Bone marrow (tissue), 2 donors: ENCODE measurements at regions not wholly inside any gene's neighbourhood (a gene's known extent, or its start where the extent isn't known, plus 50 kb on each side); places are given as distances from the start of the nearest gene placed in this dataset.

Experiments used
- DNase-seq, 2 donors: peaks; one replicate each; lab custom pipeline; 2025; lab: John Stamatoyannopoulos, UW

DNA sequence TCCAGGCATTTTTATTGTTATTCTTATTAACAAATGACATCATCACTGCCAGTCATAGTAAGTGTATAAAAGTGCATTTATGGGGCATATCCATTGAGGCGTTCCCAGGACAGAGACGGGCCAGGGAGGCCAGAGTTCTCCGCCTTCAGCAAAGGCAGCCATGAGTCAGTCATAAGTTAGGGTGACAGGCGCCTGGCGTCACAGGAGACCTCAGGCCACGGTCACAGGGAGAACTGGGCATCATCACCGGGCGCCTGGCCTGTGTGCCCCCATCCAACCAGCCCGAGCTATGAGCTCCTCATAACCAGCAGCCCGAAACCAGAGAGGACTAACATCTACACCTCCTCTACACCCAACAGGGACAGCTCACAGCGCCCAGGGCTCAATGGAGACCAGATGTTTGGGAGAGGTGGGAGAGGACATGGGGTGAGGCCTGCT is 259.2 kb downstream of the DLL1 start:
- no peak for DNase-seq

DNA sequence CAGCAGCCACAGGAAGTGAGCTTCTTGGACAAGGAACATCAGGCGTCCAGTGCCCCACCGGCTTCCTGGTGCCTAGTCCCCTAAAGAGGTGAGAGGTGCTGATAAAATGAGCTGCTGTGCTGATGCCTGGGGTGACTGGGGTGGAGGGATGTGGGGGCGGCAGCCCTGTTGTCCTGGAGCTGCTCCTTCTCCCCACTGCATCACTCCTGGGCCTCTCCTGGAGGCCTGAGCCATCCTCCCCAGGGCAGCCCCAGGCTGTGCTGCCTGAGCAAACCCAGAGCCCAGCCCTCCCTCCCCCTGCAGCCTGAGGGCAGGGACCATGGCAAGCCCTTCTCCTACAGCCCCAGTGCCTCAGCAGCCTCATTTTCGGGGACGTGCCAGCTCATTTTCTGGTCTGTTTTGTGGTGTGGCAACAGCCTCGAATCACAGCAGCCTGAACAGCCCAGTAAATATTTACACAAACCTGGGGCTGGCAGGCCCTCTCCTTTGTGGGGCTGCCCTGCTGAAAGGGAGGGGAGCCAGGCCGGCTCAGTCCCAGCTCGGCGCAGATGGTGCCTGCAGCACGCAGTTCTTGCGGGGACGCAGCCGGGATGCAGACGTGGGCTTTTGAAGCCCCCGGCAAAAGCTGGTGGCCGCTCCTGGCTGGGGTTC is 259.9 kb downstream of the DLL1 start:
- no peak for DNase-seq

DNA sequence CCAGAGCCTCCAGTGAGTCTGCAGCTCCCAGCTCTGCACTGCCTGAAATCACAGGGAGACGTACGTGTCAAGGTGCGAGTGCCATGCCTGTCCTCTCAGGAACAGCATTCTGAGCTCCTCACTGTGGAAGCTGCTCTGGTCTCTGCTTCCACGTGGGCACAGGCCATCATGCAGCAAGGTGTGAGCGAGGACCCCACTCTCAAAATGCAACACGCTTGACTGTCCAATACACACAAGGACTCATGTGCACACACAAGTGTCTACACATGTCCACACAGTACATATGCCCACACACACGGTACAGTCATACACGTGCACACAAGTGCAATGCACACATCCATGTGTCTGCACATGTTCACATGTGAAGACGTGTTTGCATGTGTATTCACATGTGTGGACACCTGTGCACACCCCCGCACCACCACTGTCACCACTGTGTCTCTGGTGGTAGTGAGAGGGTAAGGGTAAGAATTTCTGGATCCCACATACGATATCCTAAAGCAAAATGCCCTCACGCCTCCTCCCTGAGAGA is 260.5 kb downstream of the DLL1 start:
- DNase-seq: no peak

- DNase-seq: no peak
Observed at GRCh38 chr6:170029416-170030283, 261.2 kb downstream of the DLL1 start.

GRCh38 chr6:170028629-170029345 is 262.1 kb downstream of the DLL1 start:
- no peak for DNase-seq

- no peak for DNase-seq
Observed at GRCh38 chr6:170027647-170028043, 263.2 kb downstream of the DLL1 start.

DNA sequence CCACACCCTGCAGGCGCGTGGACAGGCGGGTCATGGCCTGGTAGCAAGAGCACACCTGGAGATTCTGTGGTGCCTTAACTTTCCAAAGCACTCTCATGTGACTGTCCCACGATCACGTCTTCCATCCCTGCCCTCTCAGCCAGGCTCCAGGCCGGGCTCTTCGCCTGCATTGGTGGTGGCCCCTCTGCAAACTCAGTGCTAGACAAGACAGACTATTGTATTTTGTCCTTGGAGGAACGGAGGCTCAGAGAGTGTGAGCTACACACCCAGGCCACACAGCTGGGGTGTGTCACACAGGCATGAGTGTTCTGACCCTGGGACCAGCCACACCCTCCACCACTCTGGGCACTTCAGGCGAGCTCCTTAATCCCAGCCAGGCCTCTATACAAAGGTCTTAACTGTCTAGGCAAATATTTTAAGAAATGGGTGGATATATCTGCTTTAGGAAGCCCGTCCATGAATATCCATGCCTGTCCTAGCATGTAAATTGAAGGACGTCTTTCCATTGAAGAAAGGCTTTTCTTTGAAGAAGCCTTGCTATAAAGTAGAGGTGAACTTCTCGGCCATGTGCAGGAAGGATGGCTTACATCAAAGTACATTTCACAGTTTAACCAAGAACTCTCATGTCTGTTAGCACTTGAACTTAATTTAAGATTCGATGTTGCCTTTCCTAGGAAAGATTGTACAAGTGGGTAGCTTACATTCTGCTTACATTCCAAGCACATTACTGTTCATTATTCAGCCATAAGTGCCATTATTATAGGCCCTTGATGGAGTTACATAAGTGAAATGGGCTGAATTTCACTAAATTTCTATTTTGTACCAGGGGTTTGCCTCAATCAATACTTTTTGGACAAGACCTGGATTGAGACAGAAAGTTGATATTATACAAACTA is 263.9 kb downstream of the DLL1 start:
- DNase-seq: no peak

- DNase-seq: no peak
Observed at GRCh38 chr6:170025935-170026750, 264.7 kb downstream of the DLL1 start.

- DNase-seq: no peak
Observed at GRCh38 chr6:170025341-170025911, 265.5 kb downstream of the DLL1 start.

GRCh38 chr6:170024940-170025339 is 265.9 kb downstream of the DLL1 start:
- DNase-seq: no peak

DNA sequence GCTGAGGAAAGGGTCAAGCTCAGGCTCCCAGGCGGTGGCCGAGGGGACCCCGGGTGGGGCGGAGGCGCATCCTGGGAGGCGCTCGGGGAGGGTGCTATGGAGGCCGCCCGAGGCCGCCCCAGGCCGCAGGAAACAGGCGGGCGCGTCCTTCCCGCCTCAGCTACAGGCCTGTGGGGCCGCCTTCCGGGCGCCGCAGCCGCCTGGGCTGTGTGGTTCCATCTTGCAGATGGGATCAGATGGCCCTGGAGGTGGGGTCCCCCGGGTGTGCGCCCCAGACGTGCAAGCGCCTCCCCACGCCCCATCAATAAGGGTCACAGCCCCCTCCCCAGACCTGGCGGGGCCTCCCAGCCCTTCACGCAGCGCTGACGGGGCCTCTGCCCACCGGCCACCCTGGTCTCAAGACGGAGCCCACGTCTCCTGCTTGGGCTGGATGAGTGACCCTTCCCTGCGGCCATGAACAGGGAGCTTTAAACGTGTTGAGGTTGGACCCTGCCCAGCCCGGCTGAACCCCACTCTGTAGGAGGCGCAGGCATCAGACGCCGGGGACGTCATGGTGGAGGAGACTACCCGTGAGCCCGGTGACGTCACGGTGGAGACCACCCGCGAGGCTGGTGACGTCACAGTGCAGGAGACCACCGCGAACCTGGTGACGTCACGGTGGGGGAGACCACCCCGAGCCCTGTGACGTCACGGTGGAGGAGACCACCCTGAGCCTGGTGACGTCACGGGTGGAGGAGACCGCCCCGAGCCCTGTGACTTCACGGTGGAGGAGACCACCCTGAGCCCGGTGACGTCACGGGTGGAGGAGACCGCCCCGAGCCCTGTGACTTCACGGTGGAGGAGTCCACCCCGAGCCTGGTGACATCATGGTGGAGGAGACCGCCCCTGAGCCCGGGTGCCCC is 267.0 kb downstream of the DLL1 start:
- no peak for DNase-seq

DNA sequence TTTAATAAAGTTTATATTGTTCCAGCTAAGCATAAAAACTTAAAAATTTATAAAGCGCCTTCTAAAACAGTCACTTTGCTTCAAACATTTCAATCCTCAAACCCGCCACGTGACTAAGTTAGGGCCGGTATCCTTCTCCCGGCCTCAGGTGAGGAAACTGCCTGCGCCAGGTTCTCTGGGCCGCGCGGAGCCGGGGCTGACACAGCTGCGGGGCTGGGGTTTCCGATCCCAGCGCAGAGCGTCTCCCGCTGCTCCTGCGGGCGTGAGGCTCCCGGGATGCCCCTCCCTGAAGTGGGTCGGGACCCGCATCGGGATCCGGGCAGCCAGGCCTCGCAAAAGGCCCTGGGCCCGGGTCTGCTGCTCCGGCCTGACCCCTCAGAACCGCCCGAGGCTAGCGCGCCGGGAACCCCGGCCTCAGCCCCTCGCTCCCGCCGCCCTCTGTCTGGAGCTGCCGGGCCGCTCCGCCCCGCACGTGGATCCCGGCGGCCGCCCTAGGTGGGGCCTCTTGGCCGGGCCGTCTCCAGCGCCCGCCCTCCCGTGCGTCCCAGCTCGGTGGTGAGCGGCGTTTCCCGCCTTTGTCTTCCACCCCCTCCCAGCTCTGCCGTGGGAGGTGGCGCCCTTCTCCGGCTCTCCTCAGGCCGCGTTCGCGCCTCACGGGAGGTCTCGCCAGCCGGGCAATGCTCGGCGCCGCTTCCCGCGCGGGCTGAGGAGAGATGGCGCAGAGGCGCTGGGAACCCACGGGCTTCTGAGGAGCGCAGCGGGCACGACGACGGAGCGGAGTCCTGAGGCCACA is 267.9 kb downstream of the DLL1 start:
- no peak for DNase-seq

DNA sequence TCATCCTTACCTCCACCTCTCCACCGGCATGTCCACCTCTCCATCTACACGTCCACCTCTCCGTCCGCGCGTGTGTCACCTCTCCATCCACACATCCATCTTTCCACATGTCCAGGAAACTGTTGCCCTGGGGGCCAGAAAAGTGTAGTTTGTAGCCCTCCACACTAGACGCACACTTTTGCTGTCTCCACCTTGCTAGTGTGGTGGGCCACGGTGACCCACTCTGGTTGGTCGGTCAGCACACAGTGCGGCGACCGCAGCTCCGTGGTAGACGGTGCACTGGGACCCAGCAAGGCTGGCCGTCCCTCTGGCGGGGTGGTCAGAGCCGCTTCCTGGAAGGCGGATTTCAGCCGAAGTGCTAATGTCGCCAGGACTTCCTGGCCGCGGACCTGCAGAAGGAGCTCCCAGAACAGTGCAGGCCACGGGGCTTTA is 268.6 kb downstream of the DLL1 start:
- DNase-seq: no peak

DNA sequence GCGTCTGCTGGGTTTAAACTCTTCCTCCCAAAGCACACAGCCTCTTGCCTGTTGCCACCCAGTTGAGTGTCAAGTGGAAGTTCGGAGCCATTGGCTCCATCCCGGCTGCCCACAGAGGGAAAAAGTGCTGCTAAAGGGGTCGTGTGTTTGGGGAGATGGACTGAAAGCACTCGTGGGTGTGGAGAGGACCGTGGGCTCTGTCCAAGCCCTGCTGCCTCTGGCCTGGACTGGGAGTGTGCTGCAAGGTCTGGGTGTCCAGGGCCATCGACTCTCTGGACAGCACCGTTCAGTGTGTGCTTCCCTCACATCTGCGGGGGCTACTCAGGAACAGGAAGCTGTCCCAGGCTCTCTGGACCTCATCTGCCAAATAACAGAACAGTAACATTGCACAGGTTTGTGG is 269.3 kb downstream of the DLL1 start:
- no peak for DNase-seq

DNA sequence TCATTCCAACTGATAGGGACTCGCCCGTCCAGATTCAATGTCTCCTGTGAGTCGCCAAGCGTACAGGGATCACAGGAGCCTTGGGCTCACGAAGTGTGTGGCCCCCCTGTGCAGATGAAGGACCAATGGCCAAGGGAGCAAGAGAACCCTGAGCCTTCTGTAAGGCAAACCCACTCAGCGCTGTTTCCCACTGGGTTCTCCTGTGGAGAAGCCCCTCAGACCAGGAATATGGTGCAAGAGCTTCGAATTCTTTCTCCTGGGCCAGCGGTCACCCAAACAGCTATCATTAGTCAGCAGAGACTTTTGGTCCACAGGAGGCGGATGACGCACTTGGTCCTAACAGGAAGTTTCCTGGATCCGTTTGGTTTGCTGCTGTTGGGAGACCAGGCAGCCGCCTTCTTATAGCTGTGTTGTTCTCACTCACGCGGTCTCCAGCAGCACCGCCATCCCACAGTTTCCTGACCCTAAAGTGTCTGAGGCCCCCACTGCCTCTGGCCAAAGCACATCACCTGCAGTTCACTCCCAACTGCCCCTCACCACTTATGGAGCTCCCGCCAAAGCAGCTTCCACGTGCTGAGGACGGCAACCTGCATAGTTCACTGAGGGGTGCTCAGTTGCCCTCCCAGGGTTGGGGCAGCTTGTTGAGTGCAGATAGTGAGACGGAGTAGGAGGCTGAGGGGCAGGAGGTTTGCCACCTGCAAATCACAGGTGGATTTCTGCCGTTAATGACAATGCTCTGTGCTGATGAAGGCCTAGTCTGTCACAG is 268.6 kb downstream of the ERMARD start:
- DNase-seq: no peak

DNA sequence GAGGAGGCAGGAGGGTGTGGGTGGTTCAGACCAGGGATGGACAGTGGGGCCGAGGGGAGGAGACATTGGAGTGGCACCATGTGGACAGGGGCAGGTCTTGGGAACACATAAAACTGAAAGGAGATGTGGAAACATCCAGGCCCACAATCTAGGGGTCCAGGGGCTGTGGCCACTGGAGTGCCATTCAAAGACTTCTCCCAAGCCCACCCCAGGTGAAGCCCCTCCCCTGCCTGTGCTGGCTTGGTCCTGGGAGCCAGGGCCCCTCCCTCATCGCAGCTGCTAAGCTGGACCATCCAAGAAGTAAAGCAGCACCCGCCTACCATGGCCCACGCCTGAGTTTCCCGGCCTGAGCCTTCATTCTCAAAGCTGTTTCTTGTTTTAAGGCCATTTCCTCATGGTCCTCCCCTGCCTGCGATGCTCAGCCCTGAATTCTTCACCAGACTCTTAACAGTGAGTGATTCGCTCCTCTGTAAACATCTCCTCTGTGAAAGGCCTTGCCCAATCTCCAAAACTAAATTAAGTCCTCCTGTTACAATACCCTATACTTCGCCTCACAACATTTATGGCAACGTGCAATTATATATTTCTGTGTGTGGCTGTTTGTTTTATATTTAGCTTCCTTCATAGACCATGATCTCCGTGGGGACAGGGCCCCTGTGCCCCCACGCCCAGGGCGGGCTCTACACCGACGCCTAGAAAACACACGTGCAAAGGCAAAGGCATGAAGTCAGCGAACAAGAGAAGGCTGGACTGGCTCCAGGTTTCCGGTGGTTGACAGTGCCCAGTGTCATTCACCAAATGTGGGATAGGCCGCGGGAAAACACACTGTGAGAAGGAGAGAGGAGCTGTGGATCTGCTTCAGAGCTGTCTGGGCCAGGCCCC is 267.8 kb downstream of the ERMARD start:
- DNase-seq: no peak
